Activated T-cell treated with anti-CD3 and anti-CD28 coated beads, Interleukin-2, amount 50 U/mL, for 4 hours (primary cell): ENCODE measurements at regions not wholly inside any gene's neighbourhood (a gene's known extent, or its start where the extent isn't known, plus 50 kb on each side); places are given as distances from the start of the nearest gene placed in this dataset.

Experiments
- ATAC-seq, 2 donors: fragments of 200-7000 bp; cut with Tn5 transposase; one replicate each; pipeline ENCODE4 v1.10.0; 2021
- DNase-seq: peaks from one replicate; pipeline ENCODE4 v3.0.0-alpha.2; 2020
- H3K27me3 Mint-ChIP-seq: one replicate; pipeline ENCODE4 v1.8.0; 2021; ENCODE audit warnings: low read depth, mixed read lengths
- H3K36me3 Mint-ChIP-seq: one replicate; pipeline ENCODE4 v1.8.0; 2022; ENCODE audit warnings: mixed read lengths; ENCODE audit not compliant: insufficient read depth
- H3K4me1 Mint-ChIP-seq: one replicate; pipeline ENCODE4 v1.8.0; 2021; ENCODE audit warnings: low read depth, mixed read lengths
- H3K4me3 Mint-ChIP-seq: one replicate; pipeline ENCODE4 v1.8.0; 2021; ENCODE audit warnings: mild to moderate bottlenecking, moderate library complexity, mixed read lengths
- H3K9me3 Mint-ChIP-seq: one replicate; pipeline ENCODE4 v1.8.0; 2021; ENCODE audit warnings: mixed read lengths

GRCh38 chr17:71304498-71305158, 816.2 kb upstream of the SOX9 start:
- Mint-ChIP-seq H3K9me3 (peaks cover 20% of the 10 kb centered on the region), H3K27me3 (no peaks in the 10 kb centered on the region), H3K4me3 (no peak overlapping the region), H3K4me1 (no peaks in the 10 kb centered on the region), H3K36me3 (no peaks in the 10 kb centered on the region)
- ATAC-seq (no peak), DNase-seq (no peak)

GRCh38 chr17:71313866-71314265, 807.0 kb upstream of the SOX9 start:
- ATAC-seq (no peak), DNase-seq (no peak)
- Mint-ChIP-seq H3K4me1 (no peaks in the 10 kb centered on the region), H3K27me3 (no peaks in the 10 kb centered on the region), H3K36me3 (no peaks in the 10 kb centered on the region), H3K4me3 (no peak overlapping the region), H3K9me3 (no peaks in the 10 kb centered on the region)

GRCh38 chr17:71315568-71315967, 805.3 kb upstream of the SOX9 start:
- no peaks in the 10 kb centered on the region for H3K27me3 Mint-ChIP-seq
- DNase-seq, result no peak
- no peak for ATAC-seq
- H3K36me3 Mint-ChIP-seq, result no peaks in the 10 kb centered on the region
- H3K4me3 Mint-ChIP-seq, result no peak overlapping the region
- H3K9me3 Mint-ChIP-seq, result no peaks in the 10 kb centered on the region
- H3K4me1 Mint-ChIP-seq, result no peaks in the 10 kb centered on the region

GRCh38 chr17:71316176-71316897, 804.5 kb upstream of the SOX9 start:
- no peak for ATAC-seq
- Mint-ChIP-seq H3K4me3 (no peak overlapping the region), H3K27me3 (no peaks in the 10 kb centered on the region), H3K36me3 (no peaks in the 10 kb centered on the region), H3K4me1 (no peaks in the 10 kb centered on the region), H3K9me3 (no peaks in the 10 kb centered on the region)
- no peak for DNase-seq

DNA sequence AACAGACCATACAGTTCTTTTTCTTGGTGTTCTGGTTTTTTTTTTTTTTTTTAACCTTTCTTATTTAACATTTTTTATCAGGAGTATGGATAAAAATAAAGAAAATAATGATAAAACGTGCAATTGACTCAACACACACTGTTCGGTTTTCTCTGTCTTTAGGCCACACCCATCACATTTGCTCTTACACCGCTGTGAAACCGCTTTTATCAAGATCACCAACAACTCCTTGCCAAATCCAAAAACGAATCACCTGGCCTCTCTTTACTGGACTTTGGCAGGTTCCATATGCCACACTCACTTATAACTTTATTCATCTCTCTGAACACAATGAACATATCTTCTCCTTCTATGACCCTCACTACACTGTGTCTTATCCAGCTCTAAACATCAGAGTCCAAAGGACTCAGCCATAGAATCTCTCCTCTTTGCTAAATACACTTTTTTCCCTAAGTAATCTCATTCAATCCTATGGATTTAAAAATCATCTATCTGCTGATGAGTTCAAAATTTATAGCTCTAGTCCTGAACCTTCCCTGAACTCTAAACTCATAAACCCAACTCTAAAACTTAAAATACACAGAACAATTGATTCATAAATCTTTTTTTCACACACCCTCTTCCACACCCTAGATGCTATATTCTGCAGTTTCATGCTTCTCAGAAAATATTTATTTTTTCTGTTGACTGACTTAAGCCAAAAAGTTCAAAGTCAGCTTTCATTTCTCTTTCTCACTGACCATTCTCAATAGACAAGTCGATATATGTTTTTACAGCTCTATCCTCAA, 800.6 kb upstream of the SOX9 start:
- H3K36me3 Mint-ChIP-seq, result no peaks in the 10 kb centered on the region
- ATAC-seq (no peak), DNase-seq (no peak)
- no peak overlapping the region for H3K4me3 Mint-ChIP-seq
- H3K4me1 Mint-ChIP-seq, result no peaks in the 10 kb centered on the region
- H3K27me3 Mint-ChIP-seq, result no peaks in the 10 kb centered on the region
- H3K9me3 Mint-ChIP-seq, result peaks cover 3% of the 10 kb centered on the region

- ATAC-seq, result no peak
- Mint-ChIP-seq H3K27me3 (no peaks in the 10 kb centered on the region), H3K36me3 (no peaks in the 10 kb centered on the region), H3K9me3 (peaks cover 3% of the 10 kb centered on the region), H3K4me1 (no peaks in the 10 kb centered on the region), H3K4me3 (no peak overlapping the region)
- no peak for DNase-seq
These were observed 795.7 kb upstream of the SOX9 start for GRCh38 chr17:71325117-71325516.

DNA sequence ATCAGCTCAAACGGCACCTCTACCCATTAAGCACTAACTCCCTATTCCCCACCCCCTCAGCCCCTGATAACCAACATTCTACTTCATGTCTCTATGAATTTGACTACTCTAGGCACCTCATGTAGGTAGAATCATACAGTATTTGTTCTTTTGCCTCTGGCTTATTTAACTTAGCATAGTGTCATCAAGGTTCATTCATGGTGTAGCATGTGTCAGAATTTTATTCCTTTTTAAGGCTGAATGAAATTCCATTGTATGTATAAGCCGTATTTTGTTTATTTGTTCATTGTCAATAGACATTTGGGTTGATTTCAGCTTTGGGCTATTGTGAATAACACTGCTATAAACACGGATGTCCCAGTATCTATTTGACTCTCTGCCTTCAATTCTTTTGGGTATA, 794.9 kb upstream of the SOX9 start:
- Mint-ChIP-seq H3K36me3 (no peaks in the 10 kb centered on the region), H3K4me1 (no peaks in the 10 kb centered on the region), H3K9me3 (peaks cover 3% of the 10 kb centered on the region), H3K4me3 (no peak overlapping the region), H3K27me3 (no peaks in the 10 kb centered on the region)
- ATAC-seq, result no peak
- DNase-seq, result no peak

GRCh38 chr17:71327376-71328059, 793.3 kb upstream of the SOX9 start:
- H3K9me3 Mint-ChIP-seq, result no peaks in the 10 kb centered on the region
- no peaks in the 10 kb centered on the region for H3K27me3 Mint-ChIP-seq

DNA sequence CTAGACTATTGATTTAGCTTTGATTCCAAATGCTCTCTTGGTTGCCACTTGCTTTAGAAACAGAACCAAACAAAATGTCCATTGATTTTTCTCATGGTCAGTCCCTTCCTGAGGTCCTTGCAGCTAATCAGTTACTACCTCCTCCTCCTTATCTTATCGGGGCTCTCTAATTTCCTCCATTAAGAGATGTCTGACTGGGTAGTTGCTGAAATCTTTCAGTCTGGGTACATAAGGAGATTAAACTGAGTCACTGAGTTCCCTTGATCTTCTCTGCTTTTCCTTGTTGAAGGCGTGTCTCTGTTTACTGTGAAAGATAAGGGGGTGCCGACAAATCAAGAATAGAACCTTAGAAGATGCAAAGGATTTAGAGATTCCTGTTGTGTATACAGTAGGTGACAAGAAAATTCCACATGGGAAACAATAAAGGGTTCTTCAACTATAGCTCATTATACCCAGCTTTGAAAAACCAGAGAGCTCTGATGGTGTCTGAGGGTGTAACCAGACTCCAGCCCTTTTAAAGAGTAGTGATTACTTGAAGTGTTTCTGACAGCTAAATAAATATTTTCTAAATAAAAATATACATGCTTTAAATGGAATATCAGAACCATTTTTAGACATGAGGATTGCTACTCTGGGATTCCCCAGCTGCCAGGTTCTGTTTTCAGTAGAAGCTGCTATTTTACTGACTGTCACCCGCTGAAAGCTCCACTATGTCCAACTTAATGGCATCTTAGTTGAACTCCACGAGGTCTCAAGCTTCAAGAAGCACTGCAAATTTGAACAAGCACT, 791.3 kb upstream of the SOX9 start:
- no peak for ATAC-seq
- DNase-seq, result no peak
- Mint-ChIP-seq H3K4me3 (no peak overlapping the region), H3K36me3 (no peaks in the 10 kb centered on the region), H3K4me1 (no peaks in the 10 kb centered on the region), H3K27me3 (no peaks in the 10 kb centered on the region), H3K9me3 (no peaks in the 10 kb centered on the region)

More at GRCh38 chr17:71327376-71328059, 793.3 kb upstream of the SOX9 start:
- H3K36me3 Mint-ChIP-seq, result no peaks in the 10 kb centered on the region
- no peaks in the 10 kb centered on the region for H3K4me1 Mint-ChIP-seq
- DNase-seq, result no peak
- no peak for ATAC-seq
- H3K4me3 Mint-ChIP-seq, result no peak overlapping the region

GRCh38 chr17:71330099-71330375, 790.8 kb upstream of the SOX9 start:
- Mint-ChIP-seq H3K4me3 (no peak overlapping the region), H3K36me3 (no peaks in the 10 kb centered on the region), H3K9me3 (no peaks in the 10 kb centered on the region), H3K27me3 (no peaks in the 10 kb centered on the region), H3K4me1 (no peaks in the 10 kb centered on the region)
- DNase-seq (no peak), ATAC-seq (no peak)

- H3K4me3 Mint-ChIP-seq, result no peak overlapping the region
- H3K9me3 Mint-ChIP-seq, result no peaks in the 10 kb centered on the region
- H3K36me3 Mint-ChIP-seq, result no peaks in the 10 kb centered on the region
- DNase-seq, result no peak
- ATAC-seq, result no peak
- H3K27me3 Mint-ChIP-seq, result no peaks in the 10 kb centered on the region
- no peaks in the 10 kb centered on the region for H3K4me1 Mint-ChIP-seq
These were observed 789.0 kb upstream of the SOX9 start for GRCh38 chr17:71331754-71332325.

DNA sequence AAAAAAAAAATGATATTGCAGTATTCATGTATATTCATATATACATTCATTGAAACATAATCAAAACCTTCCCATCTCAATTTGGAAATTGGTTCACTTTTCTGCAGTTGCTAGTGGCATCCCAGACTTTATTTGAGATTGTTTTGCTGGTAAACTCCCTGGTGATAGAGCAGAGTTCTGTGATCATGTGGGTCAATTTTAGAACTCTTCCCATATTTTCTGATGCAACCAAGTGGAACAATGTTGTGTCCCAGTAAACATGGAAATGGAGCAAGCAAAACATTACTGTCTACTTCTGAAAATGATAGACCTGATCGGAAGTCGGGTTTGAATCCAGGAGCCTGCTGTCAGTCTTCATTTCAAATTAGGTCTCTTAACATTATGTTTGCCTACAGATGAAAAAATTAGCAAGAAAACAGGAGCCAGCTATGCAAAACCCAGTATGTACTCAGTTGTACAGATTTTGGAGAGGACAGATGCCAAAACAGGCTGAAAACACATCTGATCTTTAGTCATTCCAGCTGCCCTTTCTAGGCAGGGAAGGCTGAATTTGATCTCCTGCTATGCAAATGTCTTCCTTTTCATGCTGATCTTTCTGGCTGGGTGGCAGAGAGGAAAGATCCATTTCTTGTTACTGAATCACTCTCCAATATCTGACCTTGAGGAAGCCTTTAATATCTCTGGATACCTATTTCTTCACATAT, 786.6 kb upstream of the SOX9 start:
- Mint-ChIP-seq H3K27me3 (peaks cover 2% of the 10 kb centered on the region), H3K9me3 (no peaks in the 10 kb centered on the region), H3K4me1 (no peaks in the 10 kb centered on the region), H3K36me3 (no peaks in the 10 kb centered on the region), H3K4me3 (no peak overlapping the region)
- DNase-seq (no peak), ATAC-seq (no peak)

DNA sequence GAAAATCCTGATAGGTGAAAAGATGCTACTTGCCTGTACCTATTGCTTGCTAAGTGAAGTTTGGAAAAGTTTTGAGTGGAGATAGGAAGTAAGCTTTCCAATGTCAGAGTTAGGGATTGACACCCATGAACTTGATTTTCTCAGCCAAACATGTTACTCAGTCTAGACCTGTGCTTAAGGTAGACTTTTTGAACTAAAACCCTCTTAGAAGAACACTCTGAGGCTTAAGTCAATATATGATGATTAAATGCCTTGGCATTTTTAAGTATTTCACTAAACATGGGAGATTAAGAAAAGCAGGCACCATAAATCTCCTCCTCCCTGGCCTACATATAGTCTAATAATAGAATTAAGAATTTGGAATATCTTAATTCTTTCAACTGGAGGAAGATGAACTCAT, 785.6 kb upstream of the SOX9 start:
- no peaks in the 10 kb centered on the region for H3K9me3 Mint-ChIP-seq
- H3K4me1 Mint-ChIP-seq, result no peaks in the 10 kb centered on the region
- no peaks in the 10 kb centered on the region for H3K36me3 Mint-ChIP-seq
- no peak overlapping the region for H3K4me3 Mint-ChIP-seq
- no peak for DNase-seq
- ATAC-seq, result no peak
- peaks cover 2% of the 10 kb centered on the region for H3K27me3 Mint-ChIP-seq
